GM21717 (cell line): ENCODE measurements at regions not wholly inside any gene's neighbourhood (a gene's known extent, or its start where the extent isn't known, plus 50 kb on each side); places are given as distances from the start of the nearest gene placed in this dataset.

Source experiments
- ATAC-seq: cut with Tn5 transposase; IDR thresholded peaks from one replicate; pipeline ENCODE4 v1.9.1; 2021; ENCODE audit warnings: mild to moderate bottlenecking, moderate library complexity; ENCODE audit not compliant: unreplicated experiment

DNA sequence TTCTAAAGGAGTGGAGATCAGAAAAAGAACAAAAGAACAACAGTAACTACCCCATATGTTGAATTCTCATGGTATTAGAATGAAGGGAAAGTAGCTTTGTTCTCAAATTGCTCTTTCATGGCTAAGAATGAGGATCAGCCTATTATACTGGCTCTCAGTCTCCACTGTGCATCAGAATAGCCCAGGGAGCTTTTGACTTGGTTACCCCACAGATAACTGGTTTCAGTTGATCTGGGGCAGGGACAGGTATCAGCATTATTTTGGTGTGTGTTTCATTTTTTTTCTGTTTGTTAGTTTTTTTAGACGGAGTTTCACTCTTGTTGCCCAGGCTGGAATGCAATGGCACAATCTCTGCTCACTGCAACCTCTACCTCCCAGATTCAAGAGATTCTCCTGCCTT, 311.7 kb upstream of the TLE3 start:
- no peak for ATAC-seq

- no peak for ATAC-seq
Measured at GRCh38 chr15:70407955-70408354, 310.2 kb upstream of the TLE3 start.

GRCh38 chr15:70407336-70407670, 309.6 kb upstream of the TLE3 start:
- no peak for ATAC-seq

GRCh38 chr15:70406617-70407335, 309.1 kb upstream of the TLE3 start:
- no peak for ATAC-seq

DNA sequence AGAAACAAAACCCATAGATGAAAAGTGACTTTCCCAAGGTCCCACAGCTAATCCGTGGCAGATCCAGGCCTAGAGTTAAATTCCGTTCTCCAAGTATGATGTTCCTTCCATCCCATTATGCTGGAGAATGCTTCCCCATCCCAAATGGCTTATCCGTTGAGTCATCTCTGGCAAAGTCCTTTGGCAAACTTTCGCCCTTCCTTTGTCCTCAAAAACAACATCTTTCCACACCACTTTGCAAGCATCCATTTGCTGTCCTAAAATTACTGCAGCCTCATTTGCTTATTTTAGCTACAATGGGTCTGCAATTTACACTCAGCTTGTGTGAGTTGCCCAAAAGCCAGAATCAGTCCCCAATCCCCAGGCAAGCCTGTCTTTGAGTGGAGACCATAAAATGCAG, 304.0 kb upstream of the TLE3 start:
- ATAC-seq: no peak

DNA sequence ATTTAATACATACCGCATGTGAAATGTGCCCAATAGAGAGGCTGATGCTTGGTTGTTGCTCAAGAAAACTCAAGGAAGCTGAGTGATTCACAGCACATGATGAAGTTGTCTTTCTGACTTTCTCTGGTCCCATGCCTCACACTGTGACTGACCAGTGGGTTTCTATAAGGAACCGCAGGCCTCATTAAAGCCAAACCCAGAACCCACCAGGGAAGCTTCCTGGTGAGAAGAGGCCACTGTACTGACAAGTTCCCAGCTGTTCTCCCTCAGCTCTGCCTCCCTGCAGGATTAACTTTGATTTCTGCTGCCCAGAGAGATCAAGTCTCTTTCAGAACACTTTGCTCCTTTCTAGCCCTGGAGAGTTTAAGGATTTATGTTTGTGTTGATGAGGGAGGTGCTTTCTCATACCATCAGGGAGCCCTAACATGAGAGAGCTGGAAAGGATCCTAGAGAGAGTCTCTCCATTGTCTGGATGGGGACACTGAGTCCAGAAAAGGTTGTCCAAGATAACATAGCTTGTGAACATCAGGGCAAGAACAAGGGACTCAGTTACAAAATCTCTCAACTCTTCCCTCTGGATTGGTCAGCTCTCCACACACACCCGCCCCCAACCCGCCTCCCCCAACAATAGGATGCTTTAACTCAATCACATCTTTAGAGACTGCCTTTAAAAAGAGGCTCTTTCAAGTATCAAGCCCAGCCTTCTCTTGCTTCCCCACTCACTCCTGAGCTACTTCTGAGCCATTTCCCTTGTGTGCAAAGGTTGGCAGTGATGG, 303.2 kb upstream of the TLE3 start:
- ATAC-seq: no peak

DNA sequence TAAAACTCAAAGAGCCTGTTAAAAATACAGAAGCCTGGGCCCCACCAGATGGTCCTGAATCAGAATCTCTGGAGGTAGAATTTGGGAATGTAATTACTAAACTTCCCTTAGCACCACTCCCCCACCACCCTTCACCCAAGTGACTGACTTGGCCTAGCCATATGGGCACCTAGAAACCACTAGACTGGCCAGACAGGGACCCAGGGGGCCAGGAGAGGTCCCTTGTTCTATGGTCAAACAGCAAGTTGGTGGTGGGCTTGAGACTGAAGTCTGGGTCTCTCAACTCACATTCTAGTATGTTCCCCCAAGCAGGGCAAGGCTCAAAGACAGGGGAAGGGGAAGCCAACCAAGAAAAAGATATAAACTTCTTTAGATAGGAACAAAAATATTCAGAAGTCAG, 301.5 kb upstream of the TLE3 start:
- ATAC-seq: no peak

- ATAC-seq: no peak
Measured at GRCh38 chr15:70398694-70399093, 301.0 kb upstream of the TLE3 start.

DNA sequence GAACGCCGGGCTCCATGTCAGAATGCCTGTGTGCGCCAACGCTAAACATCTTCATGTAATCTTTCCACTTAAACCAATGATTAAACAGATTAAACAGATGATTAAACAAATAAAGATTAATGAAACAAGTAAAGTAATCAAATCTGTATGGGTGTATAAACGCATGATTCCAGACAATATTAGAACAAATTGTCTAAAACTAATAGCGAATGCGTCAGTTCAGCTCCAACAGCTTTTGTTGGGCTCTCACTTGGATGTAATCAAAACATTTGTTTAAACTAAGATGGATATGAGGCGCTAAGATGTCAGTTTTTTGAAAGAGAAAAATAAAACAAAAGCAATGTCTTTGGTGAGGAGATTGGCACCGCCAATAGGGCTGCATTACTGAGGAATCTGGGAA, 299.1 kb upstream of the TLE3 start:
- ATAC-seq: no peak

DNA sequence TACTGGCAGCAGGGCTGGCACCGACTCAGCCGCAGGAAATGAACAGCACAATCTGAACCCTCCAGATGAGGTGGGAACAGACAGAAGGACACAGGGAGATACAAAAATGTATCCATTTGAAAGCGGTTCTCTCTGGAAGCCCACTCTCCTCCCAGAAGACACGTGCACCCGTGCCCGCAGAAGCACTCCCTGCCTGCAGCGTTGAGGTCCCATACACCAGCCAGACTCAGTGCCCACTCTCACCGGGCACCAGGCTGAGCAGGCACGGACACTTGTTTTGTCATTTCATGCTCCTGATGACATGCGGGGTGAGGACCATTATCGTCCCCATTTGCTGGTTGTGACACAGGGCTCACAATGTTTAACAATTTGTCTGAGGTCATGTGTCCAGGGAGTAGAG, 297.4 kb upstream of the TLE3 start:
- ATAC-seq: no peak

- no peak for ATAC-seq
Measured at GRCh38 chr15:70390723-70391122, 293.0 kb upstream of the TLE3 start.

- ATAC-seq: no peak
Measured at GRCh38 chr15:70387993-70388392, 290.3 kb upstream of the TLE3 start.

GRCh38 chr15:70387081-70387480, 289.4 kb upstream of the TLE3 start:
- no peak for ATAC-seq

GRCh38 chr15:70385711-70386110, 288.0 kb upstream of the TLE3 start:
- no peak for ATAC-seq

- no peak for ATAC-seq
Measured at GRCh38 chr15:70385052-70385451, 287.3 kb upstream of the TLE3 start.

DNA sequence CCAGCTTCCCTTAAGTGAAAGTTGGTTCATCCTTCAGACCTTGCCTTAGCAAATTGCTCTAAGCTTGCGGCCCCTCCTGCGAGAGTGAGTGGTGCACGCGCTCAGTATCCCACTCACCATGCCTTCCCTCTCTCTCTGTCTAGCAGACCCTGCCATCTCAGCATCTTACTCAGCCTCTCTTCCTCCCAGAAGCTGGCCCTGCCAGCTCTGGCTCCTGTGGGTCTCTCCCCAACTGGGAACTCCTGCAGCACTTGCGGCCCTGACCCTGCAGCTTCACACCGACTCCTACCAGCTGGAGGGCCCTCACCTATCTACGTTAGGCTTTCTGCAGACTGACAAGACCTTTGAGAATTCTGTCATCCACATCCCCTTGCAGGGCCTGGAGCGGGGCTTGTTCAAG, 286.1 kb upstream of the TLE3 start:
- ATAC-seq: no peak

DNA sequence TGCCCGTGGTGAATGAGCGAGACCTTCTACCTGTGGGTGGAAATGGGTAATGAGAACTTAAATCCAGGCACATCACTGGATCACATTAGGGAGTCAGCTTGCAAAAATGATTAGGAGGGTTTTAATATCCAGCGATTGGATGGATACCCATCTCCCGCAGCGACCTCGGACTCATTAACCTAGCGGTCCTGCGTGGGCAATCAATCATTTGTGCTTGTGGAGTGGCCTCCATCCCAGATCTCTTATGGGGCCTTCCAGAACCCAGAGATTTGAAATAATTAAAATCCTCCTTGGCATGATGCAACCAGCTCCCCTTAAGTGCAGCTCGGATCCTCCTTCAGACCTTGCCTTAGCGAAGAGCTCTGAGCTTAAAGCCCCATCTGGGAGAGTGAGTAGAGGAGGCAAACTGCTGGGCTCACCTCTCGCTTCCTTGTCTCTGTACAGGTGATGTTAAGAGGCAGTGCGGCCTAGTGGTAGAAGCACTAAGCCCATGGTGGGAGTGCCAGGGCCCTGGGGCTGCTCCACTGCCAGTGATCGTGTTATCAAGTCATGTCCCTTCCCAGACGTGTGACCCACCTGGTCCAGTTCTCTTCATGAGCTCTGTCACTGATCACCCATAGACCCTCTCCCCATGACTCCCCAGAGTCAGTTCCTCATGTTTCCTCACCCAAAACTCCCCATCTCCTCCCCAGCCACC, 285.2 kb upstream of the TLE3 start:
- no peak for ATAC-seq

DNA sequence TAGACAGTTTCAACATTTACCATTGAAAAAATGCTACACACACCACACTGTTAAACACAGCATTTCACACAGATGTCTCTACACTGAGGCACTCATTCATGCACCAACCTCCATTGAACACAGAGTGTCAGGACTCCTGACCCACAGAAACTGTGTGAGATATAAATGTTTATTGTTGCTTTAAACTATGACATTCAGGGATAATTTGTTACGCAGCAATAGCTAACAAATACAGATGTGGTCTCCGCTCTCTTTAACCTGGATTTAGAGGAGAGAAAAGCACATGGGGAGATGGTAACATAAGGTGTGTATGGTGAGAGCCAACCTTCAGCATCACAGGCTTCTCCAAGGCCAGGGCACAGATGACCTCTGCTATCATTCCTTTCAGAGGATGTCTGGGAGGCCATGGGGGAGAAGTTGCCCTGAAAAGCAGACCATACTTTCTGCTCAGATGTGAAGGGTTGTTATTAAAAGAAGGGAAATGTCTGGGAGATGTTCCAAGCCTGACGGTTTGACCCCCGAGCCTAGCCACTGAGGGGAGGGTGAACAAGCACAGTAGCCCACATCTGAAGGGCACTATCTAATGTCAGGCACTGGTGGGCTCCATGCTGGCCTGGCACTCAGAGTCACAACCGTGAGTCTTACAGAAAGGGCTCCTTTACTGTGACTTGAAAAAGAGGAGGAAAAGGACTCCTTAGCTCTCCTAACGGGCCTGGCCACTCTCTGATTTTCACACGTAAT, 284.5 kb upstream of the TLE3 start:
- ATAC-seq: no peak

GRCh38 chr15:70379938-70380883, 282.5 kb upstream of the TLE3 start:
- ATAC-seq: no peak

DNA sequence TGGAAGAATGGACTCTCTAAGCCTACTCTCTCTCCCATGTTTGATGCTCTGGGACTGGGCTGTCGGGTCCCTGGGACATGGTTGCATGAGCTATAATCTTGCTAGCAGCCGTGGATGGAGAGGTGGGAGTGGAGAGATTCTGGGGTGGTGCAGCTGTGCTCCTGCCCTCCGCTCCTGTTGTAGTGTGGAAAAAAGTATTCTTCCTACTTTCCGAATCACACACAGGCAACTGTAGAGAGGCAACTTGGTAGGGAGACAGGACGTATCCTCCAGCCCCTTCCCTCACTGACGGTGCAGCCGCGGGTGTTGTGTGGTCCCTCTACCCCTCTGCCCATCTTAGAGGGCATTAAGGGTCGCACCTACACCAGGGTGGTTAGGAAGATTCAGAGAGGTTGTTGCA, 281.4 kb upstream of the TLE3 start:
- no peak for ATAC-seq
